GM18502 (cell line): ENCODE measurements at regions not wholly inside any gene's neighbourhood (a gene's known extent, or its start where the extent isn't known, plus 50 kb on each side); places are given as distances from the start of the nearest gene placed in this dataset.
"Not testable (repeated sequence)": the region's sequence is repeated elsewhere in the genome, so short reads cannot be mapped to it uniquely, and the experiment has no call there.

Source experiments
- ATAC-seq: cut with Tn5 transposase; IDR thresholded peaks from one replicate; pipeline ENCODE4 v1.9.1; 2021; ENCODE audit warnings: mild to moderate bottlenecking; ENCODE audit not compliant: unreplicated experiment, poor library complexity

DNA sequence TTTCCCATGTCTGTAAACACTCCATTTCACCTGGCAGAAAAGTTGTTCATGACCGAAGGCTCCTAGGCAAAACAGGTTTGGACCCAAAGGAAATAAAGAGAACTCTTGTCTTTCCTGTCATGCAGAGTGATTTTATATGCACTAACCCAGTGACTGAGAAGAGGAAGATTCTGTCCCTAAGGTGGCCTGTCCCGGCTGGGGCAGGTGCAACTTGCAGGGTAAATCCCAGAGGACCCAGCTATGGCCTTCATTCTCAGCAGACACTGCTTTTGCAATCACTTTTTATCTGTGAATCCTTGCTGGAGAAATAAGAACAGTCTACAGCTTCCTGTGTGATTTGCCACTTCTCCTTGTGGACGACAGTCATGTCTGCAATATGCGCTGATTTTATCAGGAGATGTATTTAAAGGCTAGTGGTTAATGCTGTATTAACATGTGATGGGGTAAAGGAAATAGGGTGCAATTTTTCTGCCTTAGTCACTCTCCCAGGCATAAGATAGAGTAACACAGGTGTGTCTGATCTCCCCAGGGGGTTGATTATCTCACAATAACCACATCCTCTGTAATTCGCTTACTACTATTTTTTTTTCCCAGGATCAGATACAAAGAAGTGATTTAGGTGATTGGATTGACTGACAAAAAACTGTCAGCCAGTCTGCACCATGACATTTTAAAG is 696.8 kb upstream of the SOX9 start:
- ATAC-seq = no peak

DNA sequence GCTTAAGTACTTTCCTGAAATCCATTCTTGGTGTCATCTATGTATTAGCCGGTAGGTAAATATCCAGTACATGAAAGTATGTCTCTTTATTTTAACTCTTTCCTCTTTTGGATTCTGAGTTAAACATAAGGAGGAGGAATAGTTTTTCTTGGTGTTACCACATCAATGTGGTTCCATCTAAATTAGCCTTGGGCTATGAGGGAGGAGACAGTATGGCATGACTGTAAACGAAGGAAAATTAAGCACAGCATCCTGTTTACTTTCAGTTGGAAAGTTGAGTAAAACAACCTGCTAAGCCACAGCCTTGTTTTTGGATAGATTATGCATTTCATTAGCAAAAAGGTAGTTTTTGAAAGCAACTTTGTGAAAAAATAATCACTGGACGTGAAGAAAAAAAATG is 693.0 kb upstream of the SOX9 start:
- no peak for ATAC-seq

DNA sequence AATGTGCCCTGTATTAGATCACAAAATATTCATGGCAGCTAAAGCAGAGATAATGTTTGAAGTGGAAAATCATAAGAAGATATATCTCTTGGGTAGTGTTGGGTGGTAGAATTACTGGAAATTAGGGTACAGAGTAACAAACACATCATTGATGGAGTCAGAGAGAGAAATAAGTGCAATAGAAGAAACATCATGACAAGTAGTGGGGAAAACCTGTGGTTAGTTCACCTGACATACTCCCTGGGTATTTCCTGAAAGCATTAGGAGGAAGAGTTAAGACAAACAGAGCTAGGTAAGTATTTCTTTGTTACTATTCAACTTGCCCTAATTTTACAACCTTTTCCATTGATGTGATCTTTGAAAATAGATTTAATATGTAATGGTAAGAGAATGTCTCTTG is 691.9 kb upstream of the SOX9 start:
- ATAC-seq = no peak

DNA sequence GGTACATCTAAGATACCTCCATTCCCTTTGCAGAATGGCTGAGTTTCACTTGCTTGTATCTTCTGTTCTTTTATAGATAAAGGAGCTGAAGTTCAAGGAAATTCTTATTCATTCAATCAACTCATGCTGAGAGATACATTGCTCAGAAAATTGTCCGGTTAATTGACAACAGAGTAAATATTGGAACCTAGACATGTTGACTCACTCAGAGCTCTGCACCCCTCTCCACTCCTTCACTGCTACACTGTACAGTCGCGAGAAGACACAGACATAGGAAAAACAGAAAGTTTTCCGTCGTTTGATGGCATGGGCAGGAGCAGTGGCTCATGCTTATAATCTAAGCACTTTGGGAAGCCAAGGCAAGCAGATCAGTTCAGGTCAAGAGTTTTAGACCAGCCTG is 690.5 kb upstream of the SOX9 start:
- ATAC-seq = no peak

DNA sequence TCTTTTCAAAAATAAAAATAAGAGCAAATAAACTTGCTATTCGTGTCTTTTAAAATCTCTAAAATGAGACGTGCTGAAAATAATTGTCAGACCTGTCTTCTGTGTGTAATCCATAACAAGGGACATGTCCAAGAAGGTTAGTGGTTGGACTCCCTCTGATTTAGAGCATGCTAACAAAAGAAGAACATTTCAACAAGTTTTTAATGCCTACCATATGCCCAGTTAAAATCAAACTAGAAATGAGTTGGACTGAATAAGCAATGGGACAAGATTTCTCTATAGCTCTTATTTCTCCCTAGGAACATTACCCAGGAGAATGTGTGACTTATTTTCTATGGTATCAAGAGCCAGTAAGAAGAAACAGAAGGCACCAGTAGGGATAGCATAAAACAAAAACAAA is 689.7 kb upstream of the SOX9 start:
- ATAC-seq = no peak

DNA sequence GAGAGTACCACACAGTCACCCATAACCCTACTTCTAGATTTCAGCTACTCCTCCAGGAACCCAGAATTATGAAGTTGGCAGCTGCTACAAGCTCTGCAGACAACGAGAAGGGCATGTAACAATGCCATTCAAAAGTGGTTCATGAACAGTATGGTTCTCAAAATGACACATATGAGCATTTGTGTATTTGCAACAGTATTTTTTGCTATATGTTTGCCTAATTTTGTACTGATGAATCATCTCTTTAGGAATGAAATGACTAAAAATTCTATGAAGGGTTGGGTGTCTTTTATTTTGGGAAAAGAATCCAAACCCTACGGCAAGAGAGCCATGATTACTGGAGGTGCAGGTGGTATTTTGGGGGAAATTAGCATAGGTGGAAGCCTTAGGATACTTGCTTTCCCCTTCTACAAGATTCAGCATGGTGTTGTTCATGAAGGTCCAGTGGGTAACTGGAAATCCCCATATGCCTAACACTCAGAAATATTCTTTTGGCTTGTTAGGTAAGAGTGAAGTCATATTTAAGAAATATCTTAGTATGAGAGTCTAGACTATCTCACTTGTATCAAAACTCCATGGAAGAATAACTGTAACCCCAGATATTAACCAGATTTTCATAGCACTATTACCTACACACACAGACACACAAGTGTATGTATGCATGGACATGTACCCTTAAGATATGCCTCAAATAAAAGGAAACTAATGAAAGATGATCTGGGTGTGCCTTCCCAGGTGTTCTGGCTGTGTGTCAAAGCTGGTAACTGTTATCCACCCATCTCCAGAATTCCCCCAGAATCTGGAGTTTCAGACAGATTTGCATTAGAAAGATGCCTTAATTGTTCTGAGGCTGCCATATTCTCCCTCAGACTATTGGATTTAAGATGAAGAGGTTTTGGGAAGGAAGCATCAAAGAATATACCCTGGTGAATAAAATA is 688.2 kb upstream of the SOX9 start:
- ATAC-seq = no peak

DNA sequence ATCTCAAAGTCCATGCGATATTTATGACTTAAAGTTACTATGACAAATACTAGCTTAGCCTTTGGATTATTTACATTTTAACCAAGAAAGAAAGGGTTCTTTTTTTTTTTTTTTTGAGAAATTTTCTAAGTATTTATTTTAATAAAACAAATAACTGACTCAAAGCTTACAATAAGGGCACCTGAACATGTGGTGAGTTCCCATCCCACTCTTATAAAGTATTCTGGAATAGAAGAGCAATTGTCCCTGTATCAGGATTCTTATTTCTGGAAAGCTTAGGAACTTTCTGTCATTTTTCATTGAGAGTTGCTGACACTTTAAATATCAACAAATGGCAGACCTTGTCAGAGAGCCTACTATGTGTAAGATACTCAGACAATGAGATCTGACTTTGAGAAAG is 686.1 kb upstream of the SOX9 start:
- no peak for ATAC-seq

DNA sequence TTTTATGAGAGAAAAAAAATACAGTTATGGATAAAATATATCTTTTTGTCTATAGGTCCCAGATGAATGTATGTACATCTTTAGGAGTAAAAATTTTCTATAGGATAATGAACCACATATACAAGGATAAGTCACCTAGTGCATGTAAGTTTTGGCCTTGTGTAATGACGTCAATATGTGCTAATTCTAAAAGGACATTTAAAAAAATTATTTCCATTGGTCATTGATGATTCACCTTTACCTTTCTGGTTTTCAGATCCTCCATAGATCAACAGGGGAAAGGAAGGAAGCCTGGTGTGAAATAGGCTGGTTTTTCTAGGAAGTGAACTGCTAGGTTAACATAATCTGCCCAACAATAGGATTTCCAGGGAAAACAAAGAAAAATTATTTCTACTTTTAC is 684.3 kb upstream of the SOX9 start:
- ATAC-seq = no peak

DNA sequence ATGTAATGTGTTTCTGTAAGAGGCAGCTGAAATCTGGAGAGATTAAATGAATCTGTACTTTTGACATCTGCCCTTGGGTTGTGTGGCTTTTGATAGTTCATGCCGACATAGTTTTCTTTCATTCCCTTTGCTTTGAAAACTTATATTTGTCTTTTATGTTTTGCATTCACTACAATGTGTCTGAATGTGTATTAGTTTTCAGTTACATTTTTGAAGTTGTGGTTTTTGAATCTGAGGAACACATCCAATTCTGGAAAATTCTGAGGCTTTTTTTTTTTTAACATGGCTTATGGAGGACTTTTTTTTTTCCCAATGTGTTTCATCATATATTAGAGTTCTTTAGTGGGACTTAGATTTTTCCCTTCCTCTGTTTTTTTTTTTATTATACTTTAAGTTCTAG is 683.7 kb upstream of the SOX9 start:
- no peak for ATAC-seq

DNA sequence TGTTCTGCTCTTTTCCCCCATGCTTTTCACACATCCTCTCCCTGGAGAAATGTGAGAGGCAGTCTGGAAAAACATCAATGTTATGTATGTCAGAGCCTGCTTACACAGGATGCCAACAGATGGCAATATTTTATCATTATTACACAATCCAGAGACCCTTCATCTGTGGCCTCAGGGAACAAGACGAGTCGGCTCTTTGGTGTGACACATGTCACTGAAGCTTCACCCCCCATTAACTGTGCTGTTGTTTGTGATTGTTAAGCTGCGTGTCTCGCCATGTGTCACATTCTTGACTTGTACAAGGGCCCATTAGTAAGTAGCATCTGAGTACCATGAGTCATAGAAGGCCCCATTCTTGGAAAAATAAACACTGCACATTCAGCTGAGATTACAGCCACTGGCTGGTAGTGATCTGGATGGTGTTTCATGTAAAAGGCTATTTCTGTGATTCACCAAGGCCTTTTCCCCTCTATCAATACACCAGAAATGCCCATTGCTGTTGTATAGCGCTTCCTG is 682.1 kb upstream of the SOX9 start:
- no peak for ATAC-seq

DNA sequence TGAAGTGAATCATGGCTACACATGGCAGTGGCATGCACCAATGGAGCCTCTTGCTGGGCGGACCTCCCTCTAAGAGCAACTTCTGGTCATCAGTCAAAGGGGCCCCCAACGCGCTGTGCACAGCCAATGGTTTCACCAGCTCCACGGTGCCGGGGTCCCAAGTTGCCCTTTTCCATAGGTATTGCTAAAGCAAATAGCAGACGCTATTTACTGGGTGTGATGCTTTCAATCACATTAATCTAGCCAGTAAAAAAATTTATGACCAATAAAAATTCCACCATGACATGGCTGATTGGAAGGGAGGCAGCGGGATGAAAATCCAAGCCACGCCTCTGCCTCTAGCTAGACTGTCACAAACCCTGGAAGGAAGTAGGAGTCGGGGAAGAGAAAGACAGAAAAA is 680.3 kb upstream of the SOX9 start:
- ATAC-seq = no peak

DNA sequence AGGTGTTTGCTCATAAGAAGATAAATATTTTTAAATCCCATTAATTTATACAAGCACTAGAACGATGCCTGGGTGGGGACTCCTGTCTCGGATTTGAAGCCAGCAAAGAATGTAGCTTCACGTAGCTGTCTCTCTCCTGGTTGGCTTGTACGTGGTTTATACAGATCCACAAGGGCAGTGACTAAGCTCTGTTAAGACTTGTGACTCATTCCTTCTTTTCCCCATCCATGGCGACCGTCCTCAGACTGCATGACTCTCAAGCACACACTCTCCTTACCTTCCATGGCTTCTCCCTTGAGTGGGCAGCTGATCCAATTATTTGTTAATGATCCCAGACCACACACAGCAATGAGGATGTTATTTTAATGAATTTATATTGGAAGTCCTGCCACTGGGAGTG is 679.7 kb upstream of the SOX9 start:
- no peak for ATAC-seq

DNA sequence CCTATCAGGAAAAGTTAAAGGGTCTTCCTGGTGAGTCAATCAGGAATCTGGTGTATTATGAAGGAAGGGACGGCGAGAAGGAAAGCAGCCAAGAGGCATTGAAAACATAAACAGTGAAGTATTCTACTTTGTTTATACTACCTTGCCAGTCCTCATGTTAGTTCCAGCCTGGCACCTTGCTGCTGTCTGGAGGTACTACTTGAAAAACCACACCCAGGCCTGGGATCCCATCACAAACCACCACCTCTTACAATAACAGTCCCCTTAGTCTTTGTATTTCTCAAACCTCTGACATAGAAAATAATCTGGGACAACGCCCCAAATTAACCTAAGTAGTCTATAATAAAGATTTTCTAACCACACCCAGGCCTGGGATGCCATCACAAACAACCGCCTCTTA is 676.7 kb upstream of the SOX9 start:
- ATAC-seq = no peak

DNA sequence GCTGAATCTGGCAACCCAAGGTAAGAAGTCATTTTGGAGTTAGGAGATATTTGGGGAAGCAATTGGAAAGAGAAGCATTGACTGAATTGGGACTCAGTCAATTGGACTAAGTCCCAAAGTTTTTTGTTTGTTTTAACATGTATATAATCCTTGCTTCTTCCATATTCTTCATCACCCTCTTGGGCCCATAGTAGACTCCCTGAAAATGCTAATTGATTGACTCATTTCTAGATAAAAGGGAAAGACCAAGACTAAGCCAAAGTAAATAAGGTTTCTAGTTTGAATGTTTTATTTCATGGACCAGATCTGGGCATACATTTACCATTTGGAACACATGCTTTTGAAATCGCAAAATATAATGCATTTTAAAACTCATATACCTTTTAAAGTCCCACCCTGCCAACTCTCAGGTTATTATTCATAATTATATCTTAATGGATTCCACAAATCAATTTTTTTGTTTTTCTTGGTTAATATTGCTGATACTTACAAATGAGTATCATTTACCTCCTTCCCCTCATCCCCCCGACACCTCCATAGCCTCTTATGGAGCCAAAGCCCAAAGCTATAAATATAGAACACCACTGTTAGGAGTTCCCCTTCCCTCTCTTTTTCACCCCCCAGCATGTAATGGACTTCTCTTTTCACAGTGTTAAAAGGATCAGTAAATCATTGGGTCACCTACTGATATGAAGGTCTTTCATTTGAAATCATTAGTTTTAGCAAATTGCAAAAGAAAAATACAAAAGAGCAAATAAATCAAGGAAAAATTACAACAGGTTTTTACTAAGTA is 674.0 kb upstream of the SOX9 start:
- ATAC-seq = no peak

DNA sequence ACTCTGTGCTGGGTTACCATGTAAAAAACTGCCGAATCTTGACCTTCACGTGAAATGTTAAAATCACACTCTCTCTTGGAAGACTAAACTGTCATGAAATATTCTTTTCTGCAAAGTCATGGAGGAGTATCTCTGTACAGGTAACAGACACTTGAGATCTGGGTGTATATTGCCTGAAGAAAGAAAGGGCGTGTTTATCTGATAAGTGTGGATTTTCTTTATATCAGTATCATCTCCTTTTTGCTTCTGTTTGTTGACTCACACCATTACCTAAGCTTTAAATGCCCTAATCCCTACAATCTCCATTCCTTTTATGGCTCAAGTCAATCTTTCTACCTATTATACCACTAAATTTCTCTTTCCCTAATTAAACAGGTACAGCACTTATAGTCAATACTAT is 673.2 kb upstream of the SOX9 start:
- no peak for ATAC-seq

DNA sequence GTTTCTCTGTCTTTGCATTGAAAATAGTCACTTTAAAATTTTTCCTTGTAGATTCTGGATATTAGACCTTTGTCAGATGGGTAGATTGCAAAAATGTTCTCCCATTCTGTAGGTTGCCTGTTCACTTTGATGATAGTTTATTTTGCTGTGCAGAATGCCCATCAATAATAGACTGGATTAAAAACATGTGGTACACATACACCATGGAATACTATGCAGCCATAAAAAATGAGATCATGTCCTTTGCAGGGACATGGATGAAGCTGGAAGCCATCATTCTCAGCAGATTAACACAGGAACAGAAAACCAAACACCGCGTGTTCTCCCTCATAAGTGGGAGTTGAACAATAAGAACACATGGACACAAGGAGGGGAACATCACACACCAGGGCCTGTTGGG is 670.2 kb upstream of the SOX9 start:
- ATAC-seq = not testable (repeated sequence)

DNA sequence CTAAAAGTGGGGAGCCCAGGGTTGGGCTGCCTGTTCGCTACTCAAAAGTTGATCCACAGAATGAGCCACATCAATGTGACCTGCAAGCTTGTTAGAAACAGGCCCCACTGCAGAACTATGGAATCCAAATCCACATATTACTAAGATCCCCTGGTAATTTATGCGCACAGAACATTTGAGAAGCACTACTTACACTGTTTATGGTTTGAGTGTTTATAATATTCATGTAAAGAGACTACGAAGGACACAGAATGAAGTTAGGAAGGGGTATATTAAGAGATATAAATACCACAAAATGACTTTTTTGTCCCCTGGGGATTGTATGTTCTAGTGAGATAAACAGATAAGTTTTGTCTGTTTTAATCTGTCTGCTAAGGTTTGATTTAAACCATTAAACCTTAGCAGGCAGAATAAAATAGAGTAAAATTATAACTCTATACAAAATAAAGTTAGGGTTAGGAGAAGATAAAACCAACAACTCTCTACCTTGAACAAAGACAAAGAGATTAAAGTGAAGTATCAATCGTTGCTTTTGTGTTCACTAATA is 666.9 kb upstream of the SOX9 start:
- ATAC-seq = no peak

DNA sequence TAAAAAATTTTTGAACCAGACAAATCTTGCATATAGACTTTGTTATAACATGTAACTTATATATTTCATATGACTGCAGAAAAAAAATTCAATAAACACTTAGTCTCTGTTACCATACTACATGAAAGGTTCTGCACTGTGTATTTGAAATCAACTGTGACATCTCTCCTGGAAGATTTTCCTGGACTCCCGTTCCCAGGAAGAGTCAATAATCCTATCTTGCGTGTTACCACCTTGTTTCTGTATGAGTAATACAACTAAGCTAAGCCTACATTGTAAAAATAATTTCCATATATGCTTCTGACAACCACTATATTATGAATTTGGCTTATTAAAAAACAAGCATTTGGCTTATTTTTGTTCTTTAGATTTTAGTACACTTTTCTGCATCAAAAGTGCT is 665.6 kb upstream of the SOX9 start:
- no peak for ATAC-seq

DNA sequence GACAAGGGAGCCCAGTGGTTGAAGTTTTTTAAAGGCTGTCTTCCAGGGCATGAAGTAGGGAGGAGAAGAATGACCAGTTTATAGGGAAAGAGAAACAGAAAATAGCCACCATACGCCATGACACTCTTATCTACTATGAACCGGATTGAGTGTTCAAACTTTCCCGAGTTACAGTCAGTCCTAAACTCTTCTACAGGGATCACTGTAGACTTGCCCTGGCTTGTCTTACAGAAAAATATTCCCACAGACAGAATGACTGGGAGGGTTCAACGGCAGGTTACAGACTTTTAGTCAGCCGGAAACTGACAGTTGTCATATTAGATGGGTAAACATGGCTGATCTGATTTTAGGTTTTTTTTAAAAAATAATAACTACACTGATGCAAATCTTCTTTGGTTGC is 662.5 kb upstream of the SOX9 start:
- no peak for ATAC-seq

DNA sequence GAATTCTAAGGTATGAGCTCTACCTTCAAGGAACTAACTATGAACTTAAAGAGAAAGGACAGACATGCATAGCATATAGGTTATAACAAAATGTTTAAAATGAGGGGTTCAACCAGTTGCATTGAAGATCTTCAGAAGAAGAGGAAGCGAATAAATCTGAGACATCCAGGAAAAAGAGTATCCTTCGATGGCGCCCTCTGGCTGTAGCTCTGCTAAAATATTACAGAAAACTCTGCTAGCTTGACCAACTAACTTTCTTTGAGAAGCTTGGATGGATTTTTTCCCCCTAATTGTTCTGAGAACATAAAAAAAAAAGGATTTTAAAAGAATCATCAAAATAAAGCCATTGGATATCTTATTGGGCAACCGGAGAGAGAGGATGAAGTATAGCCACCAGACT is 659.9 kb upstream of the SOX9 start:
- ATAC-seq = no peak
